ENCODE measurements at regions not wholly inside any gene's neighbourhood (a gene's known extent, or its start where the extent isn't known, plus 50 kb on each side); places are given as distances from the start of the nearest gene placed in this dataset.

GRCh38 chr12:13668880-13669279, 312.5 kb downstream of the GRIN2B start:
- no peak for DNase-seq

GRCh38 chr12:13666806-13667205, 314.6 kb downstream of the GRIN2B start:
- DNase-seq: no peak

GRCh38 chr12:13661005-13661887, 320.2 kb downstream of the GRIN2B start:
- no peak for DNase-seq

GRCh38 chr12:13654456-13654855, 326.9 kb downstream of the GRIN2B start:
- DNase-seq: no peak

GRCh38 chr12:13652105-13652504, 329.3 kb downstream of the GRIN2B start:
- DNase-seq: no peak

- DNase-seq: no peak
Measured at GRCh38 chr12:13635709-13636108, 345.7 kb downstream of the GRIN2B start.

- DNase-seq: no peak
Measured at GRCh38 chr12:13631873-13632272, 349.5 kb downstream of the GRIN2B start.

- DNase-seq: no peak
Measured at GRCh38 chr12:13630354-13630753, 351.0 kb downstream of the GRIN2B start.

GRCh38 chr12:13628067-13628466, 353.3 kb downstream of the GRIN2B start:
- no peak for DNase-seq

- no peak for DNase-seq
Measured at GRCh38 chr12:13627536-13627935, 353.9 kb downstream of the GRIN2B start.

- DNase-seq: no peak
Measured at GRCh38 chr12:13613297-13613696, 368.1 kb downstream of the GRIN2B start.

GRCh38 chr12:13609894-13610679, 371.3 kb downstream of the GRIN2B start:
- no peak for DNase-seq

- no peak for DNase-seq
Measured at GRCh38 chr12:13606290-13606689, 375.1 kb downstream of the GRIN2B start.

GRCh38 chr12:13603953-13604352, 377.4 kb downstream of the GRIN2B start:
- no peak for DNase-seq

GRCh38 chr12:13602172-13602571, 379.2 kb downstream of the GRIN2B start:
- no peak for DNase-seq

- no peak for DNase-seq
Measured at GRCh38 chr12:13599176-13599575, 382.2 kb downstream of the GRIN2B start.

GRCh38 chr12:13597837-13598236, 383.6 kb downstream of the GRIN2B start:
- no peak for DNase-seq

- no peak for DNase-seq
Measured at GRCh38 chr12:13597166-13597565, 384.2 kb downstream of the GRIN2B start.

GRCh38 chr12:13596714-13597113, 384.7 kb downstream of the GRIN2B start:
- DNase-seq: no peak

- DNase-seq: no peak
Measured at GRCh38 chr12:13595536-13596443, 385.6 kb downstream of the GRIN2B start.

GRCh38 chr12:13594731-13595514, 386.5 kb downstream of the GRIN2B start:
- no peak for DNase-seq
